Transverse colon (tissue), 3 donors: ENCODE measurements at regions not wholly inside any gene's neighbourhood (a gene's known extent, or its start where the extent isn't known, plus 50 kb on each side); places are given as distances from the start of the nearest gene placed in this dataset.
"Not testable (repeated sequence)": the region's sequence is repeated elsewhere in the genome, so short reads cannot be mapped to it uniquely, and the experiment has no call there.

Source experiments
- EP300 ChIP-seq: sonication (generic); formaldehyde crosslinking; IDR thresholded peaks from one replicate; pipeline ENCODE4 v1.6.1; 2017; ENCODE audit warnings: antibody characterized with exemption, low read depth
- POLR2A ChIP-seq: fragments of 450-650 bp; IDR thresholded peaks from one replicate; pipeline ENCODE4 v1.6.1; 2016; ENCODE audit warnings: antibody characterized with exemption, mild to moderate bottlenecking, moderate library complexity
- TF ChIP-seq, protein P1 (sequence below), 5 experiments: fragments of 200-600 bp in 3 of 5; fragments of 450-650 bp in 2 of 5; sonication (generic) in 3 of 5; IDR thresholded peaks; 1 replicate in 2 of 5; 2 replicates in 3 of 5; pipeline ENCODE4 v1.5.1; 2016 to 2017; ENCODE audit warnings: antibody characterized with exemption in 5 of 5, inconsistent platforms in 3 of 5, mild to moderate bottlenecking in 2 of 5, moderate library complexity in 1 of 5

DNA sequence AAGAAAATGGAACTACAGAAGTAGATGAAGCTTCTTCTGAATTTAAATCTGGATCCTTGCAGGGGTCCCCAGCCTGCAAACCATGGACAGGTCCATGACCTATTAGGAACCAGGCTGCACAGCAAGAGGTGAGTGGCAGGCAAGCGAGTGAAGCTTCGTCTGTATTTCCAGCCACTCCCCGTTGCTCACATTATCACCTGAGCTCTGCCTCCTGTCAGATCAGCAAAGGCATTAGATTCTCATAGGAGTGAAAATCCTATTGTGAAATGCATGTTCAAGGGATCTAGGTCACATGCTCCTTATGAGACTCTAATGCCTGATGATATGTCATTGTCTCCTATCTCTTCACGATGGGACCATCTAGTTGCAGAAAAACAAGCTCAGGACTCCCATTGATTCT lies 79.8 kb upstream of the MLN start:
- TF ChIP-seq, protein P1, sequence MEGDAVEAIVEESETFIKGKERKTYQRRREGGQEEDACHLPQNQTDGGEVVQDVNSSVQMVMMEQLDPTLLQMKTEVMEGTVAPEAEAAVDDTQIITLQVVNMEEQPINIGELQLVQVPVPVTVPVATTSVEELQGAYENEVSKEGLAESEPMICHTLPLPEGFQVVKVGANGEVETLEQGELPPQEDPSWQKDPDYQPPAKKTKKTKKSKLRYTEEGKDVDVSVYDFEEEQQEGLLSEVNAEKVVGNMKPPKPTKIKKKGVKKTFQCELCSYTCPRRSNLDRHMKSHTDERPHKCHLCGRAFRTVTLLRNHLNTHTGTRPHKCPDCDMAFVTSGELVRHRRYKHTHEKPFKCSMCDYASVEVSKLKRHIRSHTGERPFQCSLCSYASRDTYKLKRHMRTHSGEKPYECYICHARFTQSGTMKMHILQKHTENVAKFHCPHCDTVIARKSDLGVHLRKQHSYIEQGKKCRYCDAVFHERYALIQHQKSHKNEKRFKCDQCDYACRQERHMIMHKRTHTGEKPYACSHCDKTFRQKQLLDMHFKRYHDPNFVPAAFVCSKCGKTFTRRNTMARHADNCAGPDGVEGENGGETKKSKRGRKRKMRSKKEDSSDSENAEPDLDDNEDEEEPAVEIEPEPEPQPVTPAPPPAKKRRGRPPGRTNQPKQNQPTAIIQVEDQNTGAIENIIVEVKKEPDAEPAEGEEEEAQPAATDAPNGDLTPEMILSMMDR (IDR thresholded peaks at IDR 0.05) = not testable (repeated sequence)
- TF ChIP-seq POLR2A, EP300: not testable (repeated sequence)
